Upper lobe of left lung (tissue), 6 donors: ENCODE measurements at regions not wholly inside any gene's neighbourhood (a gene's known extent, or its start where the extent isn't known, plus 50 kb on each side); places are given as distances from the start of the nearest gene placed in this dataset.

Experiments used
- ATAC-seq, 2 donors: fragments of 200-7000 bp; cut with Tn5 transposase; one replicate each; pipeline ENCODE4 v1.9.1; 2022; ENCODE audit warnings: mild to moderate bottlenecking in 2 of 2, moderate library complexity in 2 of 2; ENCODE audit not compliant: low FRiP score in 2 of 2
- DNase-seq, 2 donors: peaks; one replicate each; pipeline ENCODE4 v3.0.0-alpha.2; 2019 to 2020
- H3K27ac ChIP-seq, 4 donors: fragments of 200-600 bp; sonication (generic); one replicate each; pipeline ENCODE4 v1.5.1; 2016 to 2019
- H3K27me3 ChIP-seq, 4 donors: fragments of 200-600 bp; sonication (generic); one replicate each; pipeline ENCODE4 v1.5.1; 2017 to 2019
- H3K36me3 ChIP-seq, 4 donors: fragments of 200-600 bp; sonication (generic); one replicate each; pipeline ENCODE4 v1.5.1; 2016 to 2019
- H3K4me1 ChIP-seq, 4 donors: fragments of 200-600 bp; sonication (generic); one replicate each; pipeline ENCODE4 v1.5.1; 2018 to 2019
- H3K4me3 ChIP-seq, 4 donors: fragments of 200-600 bp; sonication (generic); one replicate each; pipeline ENCODE4 v1.5.1; 2017 to 2019; ENCODE audit warnings: mild to moderate bottlenecking in 2 of 4, moderate library complexity in 1 of 4
- H3K9me3 ChIP-seq, 4 donors: fragments of 200-600 bp; sonication (generic); one replicate each; pipeline ENCODE4 v1.5.1; 2018 to 2019
- EP300 ChIP-seq, 4 donors: sonication (generic); formaldehyde crosslinking; IDR thresholded peaks; one replicate each; pipeline ENCODE4 v1.5.1; 2017; ENCODE audit warnings: antibody characterized with exemption in 4 of 4, control low read depth in 2 of 4
- POLR2A ChIP-seq, 4 donors: fragments of 450-650 bp; IDR thresholded peaks; one replicate each; pipeline ENCODE4 v1.5.1; 2016 to 2017; ENCODE audit warnings: antibody characterized with exemption in 4 of 4, mild to moderate bottlenecking in 2 of 4
- POLR2AphosphoS5 ChIP-seq, 2 donors: sonication (generic); formaldehyde crosslinking; IDR thresholded peaks; one replicate each; pipeline ENCODE4 v1.5.1; 2017; ENCODE audit warnings: antibody characterized with exemption in 2 of 2
- WGBS, 2 donors: methylation state at CpG; one replicate each; pipeline ENCODE4 v1.1.5; 2017 to 2018; 5-methylcytosine and 5-hydroxymethylcytosine counted together
- TF ChIP-seq, protein P1 (sequence below), 6 experiments: fragments of 450-650 bp in 4 of 6; fragments of 200-600 bp in 2 of 6; sonication (generic) in 2 of 6; IDR thresholded peaks; one replicate each; pipeline ENCODE4 v1.5.1; 2016 to 2019; ENCODE audit warnings: antibody characterized with exemption in 6 of 6
- donor health status: DM: no; HTN: no; CAD: no; lungs with moderate emphysema.
- donor health status: DM: no; HTN: yes; CAD: no; lungs with severe emphysema.

DNA sequence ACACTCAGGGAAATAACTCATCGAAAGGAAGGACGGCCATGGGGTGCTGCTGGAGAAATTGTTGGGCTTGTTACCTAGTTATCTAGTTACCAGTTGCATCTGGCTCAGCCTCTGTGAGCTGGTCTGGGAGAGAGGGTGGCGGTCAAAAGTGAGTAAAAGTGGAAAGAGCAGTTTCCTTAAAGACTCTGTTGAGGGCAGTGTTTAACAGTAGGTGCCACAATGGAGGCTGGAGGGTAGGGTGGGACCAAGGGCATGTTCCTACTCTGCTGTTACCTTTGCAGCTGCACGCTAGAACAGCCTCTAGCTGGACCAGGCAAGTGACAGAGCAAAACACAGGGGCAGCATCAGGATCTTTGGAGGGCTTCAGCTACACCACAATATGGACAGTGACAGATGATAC is 228.8 kb upstream of the STARD13 start:
- H3K9me3 ChIP-seq, result no peaks in the 10 kb centered on the region
- no peaks in the 10 kb centered on the region for H3K27me3 ChIP-seq
- no peak overlapping the region for H3K27ac ChIP-seq
- DNase-seq, result no peak
- WGBS, 2 donors, result 87 to 89% methylated on average over 4 of the region's 4 CpGs
- H3K36me3 ChIP-seq, result no peaks in the 10 kb centered on the region
- no peak for ATAC-seq
- H3K4me3 ChIP-seq, result no peak overlapping the region
- TF ChIP-seq POLR2A (IDR thresholded peaks at IDR 0.05) (no peak), EP300 (IDR thresholded peaks at IDR 0.05) (no peak), POLR2AphosphoS5 (IDR thresholded peaks at IDR 0.05) (no peak)
- TF ChIP-seq, protein P1, sequence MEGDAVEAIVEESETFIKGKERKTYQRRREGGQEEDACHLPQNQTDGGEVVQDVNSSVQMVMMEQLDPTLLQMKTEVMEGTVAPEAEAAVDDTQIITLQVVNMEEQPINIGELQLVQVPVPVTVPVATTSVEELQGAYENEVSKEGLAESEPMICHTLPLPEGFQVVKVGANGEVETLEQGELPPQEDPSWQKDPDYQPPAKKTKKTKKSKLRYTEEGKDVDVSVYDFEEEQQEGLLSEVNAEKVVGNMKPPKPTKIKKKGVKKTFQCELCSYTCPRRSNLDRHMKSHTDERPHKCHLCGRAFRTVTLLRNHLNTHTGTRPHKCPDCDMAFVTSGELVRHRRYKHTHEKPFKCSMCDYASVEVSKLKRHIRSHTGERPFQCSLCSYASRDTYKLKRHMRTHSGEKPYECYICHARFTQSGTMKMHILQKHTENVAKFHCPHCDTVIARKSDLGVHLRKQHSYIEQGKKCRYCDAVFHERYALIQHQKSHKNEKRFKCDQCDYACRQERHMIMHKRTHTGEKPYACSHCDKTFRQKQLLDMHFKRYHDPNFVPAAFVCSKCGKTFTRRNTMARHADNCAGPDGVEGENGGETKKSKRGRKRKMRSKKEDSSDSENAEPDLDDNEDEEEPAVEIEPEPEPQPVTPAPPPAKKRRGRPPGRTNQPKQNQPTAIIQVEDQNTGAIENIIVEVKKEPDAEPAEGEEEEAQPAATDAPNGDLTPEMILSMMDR (IDR thresholded peaks at IDR 0.05), result no peak
- H3K4me1 ChIP-seq, result peaks cover 9 to 17% (median 10%) of the 10 kb centered on the region in 4 donors

DNA sequence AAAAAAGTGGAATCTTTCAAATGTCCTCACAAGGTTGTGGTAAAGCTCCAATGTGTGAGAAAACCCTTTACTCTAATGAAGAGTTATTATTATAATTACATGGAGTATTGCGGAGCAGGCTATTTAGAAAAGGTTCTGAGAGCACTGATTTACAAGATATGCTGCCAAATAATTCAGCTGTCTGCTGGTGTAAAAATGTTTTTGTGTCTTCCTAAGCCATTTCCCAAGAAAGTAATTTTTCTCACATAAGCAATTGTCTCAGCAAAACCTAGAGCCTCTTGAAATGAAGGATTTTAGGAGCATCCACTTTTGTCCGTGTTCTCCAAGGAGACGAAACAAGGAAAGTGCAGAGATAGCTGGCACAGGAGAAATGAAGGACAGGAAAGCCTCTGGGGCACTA is 229.6 kb upstream of the STARD13 start:
- Histone ChIP-seq H3K9me3 (no peaks in the 10 kb centered on the region), H3K4me3 (no peak overlapping the region), H3K27me3 (no peaks in the 10 kb centered on the region), H3K27ac (no peak overlapping the region), H3K36me3 (no peaks in the 10 kb centered on the region), H3K4me1 (peaks cover 3 to 10% (median 8%) of the 10 kb centered on the region in 4 donors)
- TF ChIP-seq EP300 (IDR thresholded peaks at IDR 0.05) (no peak), POLR2AphosphoS5 (IDR thresholded peaks at IDR 0.05) (no peak), POLR2A (IDR thresholded peaks at IDR 0.05) (no peak)
- TF ChIP-seq, protein P1 (IDR thresholded peaks at IDR 0.05), result no peak
- WGBS, 2 donors, result 84% methylated on average over 3 of the region's 3 CpGs
- DNase-seq, result no peak
- no peak for ATAC-seq

DNA sequence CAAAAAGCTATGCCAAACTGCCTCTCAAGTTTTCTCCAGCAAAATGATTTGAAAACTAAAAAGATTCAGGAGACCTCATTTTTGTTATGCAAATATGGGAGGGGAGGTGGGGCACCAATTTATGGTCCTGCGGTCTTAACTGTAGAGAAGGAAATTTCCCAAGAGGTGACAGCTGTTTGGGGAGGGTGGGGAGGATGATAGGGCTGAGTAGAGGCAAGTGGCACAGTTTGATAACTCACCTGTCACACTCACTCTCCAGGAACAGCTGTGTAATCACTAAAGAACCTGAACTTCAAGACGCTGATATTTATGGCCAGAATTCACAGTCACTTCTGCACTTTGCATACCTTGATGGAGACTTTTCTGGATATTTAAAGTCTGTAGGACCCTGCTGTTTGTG is 232.9 kb upstream of the STARD13 start:
- Histone ChIP-seq H3K4me1 (no peaks in the 10 kb centered on the region), H3K36me3 (no peaks in the 10 kb centered on the region), H3K9me3 (no peaks in the 10 kb centered on the region), H3K27ac (no peak overlapping the region), H3K4me3 (no peak overlapping the region), H3K27me3 (peaks cover 0 to 2% (median 0%) of the 10 kb centered on the region in 4 donors)
- TF ChIP-seq POLR2A (IDR thresholded peaks at IDR 0.05) (no peak), EP300 (IDR thresholded peaks at IDR 0.05) (no peak), POLR2AphosphoS5 (IDR thresholded peaks at IDR 0.05) (no peak)
- TF ChIP-seq, protein P1 (IDR thresholded peaks at IDR 0.05), result no peak
- WGBS, 2 donors, result 56 to 67% methylated on average over 2 of the region's 2 CpGs
- no peak for DNase-seq
- no peak for ATAC-seq

DNA sequence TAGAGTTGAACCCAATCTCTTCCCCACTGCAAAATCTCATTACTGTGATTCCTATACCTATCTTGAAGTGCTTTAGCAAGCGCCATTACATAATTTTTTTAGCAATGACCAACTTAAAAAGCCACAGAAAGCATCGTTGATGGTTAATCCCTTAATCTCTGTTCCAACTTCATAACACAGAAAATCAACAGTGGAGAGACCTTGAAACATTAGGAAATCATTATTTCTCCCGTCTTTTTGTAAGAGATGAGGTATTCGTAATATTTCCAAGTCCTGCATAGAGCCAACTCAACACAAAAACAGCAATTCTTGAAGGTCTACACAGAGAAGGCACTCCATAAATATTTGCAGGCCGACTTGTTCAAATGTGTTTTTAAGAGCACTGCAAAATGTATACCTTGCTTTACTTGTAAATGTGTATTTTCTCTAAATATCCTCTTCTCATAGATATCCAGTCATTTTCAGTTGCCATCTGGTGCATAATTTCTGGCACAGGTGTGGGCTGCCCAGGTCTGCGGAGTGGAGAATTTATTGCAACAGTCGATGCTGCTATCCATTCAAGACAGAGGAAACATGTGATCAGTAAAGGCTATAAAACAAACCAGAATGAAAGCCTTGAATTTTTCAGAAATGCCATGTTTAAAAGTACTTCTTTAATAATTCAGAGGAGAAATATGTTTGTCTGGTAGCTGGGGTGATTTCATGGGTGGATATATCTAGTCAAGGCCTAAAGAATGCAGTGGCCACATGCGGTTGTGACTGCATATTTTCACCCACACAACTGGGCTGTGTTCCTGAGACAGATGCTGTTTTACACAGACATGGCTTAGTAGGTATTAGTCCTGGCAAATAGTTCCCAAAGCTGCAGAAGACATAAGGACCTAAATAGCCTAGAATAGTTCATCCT is 234.3 kb upstream of the STARD13 start:
- no peak overlapping the region for H3K4me3 ChIP-seq
- 85 to 86% methylated on average over 8 of the region's 8 CpGs for WGBS, 2 donors
- ATAC-seq (peak in 1 of 2 donors; percentile 81), DNase-seq (no peak)
- H3K27me3 ChIP-seq, result peaks cover 0 to 2% (median 0%) of the 10 kb centered on the region in 4 donors
- H3K4me1 ChIP-seq, result no peaks in the 10 kb centered on the region
- no peaks in the 10 kb centered on the region for H3K36me3 ChIP-seq
- no peaks in the 10 kb centered on the region for H3K9me3 ChIP-seq
- no peak overlapping the region for H3K27ac ChIP-seq
- TF ChIP-seq EP300 (IDR thresholded peaks at IDR 0.05), result no peak
- no peak for TF ChIP-seq POLR2A (IDR thresholded peaks at IDR 0.05)
- no peak for TF ChIP-seq POLR2AphosphoS5 (IDR thresholded peaks at IDR 0.05)
- TF ChIP-seq, protein P1 (IDR thresholded peaks at IDR 0.05), result no peak
